ENCODE measurements at regions not wholly inside any gene's neighbourhood (a gene's known extent, or its start where the extent isn't known, plus 50 kb on each side); places are given as distances from the start of the nearest gene placed in this dataset.

DNA sequence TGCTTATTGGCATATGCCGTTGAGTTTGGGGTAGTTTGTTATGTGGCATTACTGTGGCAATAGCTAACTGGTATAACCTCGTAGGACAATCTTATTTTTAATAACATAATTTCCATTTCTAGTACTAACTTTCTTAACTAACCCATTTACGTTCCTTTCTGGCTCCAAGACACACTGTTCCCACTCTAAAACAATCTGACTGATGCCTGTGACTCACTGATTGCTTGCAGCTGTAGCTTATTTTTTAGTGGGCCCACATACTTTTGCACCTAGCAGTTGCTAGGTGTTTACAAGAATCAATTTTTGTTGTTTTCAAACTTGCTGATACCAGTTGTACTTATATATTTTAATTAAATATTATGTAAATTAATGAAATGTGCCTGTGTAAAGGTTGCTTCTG lies 52.2 kb downstream of the FAT3 start:
- peak; percentile 57 for DNase-seq

DNA sequence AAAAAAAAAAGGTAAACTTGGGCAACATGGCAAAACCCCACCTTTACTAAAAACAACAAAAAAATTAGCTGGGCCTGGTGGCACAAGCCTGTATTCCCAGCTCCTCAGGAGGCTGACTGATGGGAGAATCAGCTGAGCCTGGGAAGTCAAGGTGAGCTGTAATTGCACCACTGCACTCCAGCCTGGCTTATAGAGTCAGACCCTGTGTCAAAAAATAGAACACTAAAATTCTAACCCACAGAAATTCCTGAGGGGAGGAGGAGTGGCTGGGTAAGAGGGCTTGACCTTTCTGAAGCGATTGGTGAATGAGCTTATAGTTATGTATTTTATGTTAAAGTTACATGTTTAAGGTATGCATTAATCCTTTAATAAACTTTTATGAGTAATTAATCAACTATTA lies 53.3 kb downstream of the FAT3 start:
- peak; percentile 47 for DNase-seq

GRCh38 chr11:92278791-92279433 lies 54.3 kb downstream of the FAT3 start:
- DNase-seq, result no peak

DNA sequence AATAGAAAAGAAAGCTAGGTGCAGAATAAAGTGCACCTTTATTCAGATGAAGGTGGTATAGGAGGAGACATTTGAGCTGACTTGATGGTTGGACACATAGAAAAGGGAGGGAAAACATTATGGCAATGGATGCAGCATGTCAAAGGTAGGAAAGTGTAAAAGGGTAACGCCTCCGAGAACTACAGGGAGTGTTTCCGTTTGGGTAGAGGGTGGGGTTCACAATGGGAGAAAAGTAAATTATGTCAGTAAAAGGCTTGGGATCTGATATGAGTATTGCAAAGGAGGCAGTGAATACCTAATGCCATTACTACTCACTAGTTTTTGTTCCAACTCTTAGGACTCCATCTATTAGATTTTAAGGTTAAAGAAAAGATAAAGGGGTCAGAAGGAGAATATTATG lies 59.5 kb downstream of the FAT3 start:
- no peak for DNase-seq

DNA sequence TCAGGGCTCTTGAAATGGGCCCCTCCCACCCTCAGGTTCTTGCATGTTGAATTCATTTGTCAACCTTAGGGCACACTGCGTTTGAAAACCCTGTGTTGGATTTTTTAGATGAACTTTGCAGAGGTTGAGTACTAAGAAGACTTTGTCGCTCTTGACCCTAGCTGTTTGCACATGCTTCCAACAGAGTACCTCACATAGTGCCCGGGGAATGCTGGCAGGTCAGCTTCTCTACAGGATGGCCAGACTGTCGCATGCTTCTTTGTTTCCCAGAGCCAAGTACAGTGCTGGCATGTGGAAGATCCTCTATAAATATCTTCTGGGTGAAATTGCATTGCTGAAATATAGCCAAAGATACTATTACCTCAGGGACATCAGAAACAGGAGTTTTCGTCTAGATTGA lies 59.9 kb downstream of the FAT3 start:
- no peak for DNase-seq

- no peak for DNase-seq
Measured at GRCh38 chr11:92285776-92286175, 61.2 kb downstream of the FAT3 start.

- DNase-seq, result no peak
Measured at GRCh38 chr11:92286709-92287108, 62.1 kb downstream of the FAT3 start.

- peak; percentile 88 for DNase-seq
Measured at GRCh38 chr11:92295175-92296137, 70.8 kb downstream of the FAT3 start.

DNA sequence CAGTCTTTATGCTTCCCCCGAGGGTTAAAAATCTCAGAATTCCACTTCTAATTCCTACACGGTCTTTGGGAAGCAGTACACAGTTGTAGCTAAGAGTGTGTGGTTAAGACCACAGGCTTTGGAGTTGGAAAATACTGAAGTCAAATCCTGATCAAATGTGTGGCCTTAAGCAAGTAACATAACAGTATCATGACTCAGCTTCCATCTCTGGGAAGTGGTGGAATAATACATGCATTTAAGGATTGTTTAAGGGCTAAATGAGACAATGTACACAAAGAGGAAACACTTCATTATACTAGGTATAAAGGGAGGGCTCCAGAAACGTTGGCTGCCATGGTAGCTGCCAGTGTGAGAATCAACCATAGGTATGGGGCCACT lies 71.5 kb downstream of the FAT3 start:
- peak; percentile 93 for DNase-seq

DNA sequence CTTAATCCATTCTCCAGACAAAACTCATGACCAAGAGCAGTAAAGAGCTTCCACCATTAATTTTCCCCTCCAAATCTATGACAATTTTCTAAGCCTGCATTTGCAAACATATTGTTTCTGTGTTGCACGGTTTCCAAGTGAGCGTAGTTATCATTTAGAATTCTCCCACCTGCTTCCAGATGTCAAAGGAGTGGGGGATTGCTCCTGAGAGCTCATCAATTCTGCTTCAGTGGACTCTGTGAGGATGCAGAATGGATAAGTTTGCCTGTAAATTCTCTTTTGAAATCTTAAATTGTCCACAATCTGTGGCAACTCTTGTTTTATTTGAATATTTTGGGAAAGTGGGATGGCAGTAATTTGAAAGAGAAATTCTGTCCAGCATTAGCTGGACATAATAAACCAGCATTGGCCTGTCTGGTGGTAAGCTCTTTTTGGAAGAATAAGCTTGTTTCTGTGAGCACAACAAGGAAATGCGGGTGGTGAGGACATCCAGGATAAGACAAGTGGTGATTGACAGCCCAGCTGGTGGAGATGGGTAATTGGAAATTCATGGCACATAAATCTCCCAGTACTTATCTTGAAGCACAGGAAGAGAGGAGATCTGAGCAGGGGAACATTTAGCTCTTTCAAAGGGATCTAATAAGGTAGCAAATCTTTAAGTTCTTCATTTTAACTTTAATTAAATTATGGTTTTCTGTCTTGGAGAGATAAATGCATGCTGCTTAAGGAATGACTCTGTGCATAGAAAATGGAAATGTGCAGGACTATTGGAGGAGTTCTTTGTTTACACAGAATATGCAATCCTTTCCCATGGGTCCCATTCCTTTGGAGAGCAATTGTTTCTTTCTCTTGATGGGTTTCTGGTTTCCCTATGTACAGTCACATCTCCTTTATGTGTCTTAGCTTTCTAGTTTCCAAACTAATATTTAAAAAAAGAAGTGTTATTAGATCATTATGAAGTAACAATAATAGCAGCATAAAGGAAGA lies 73.2 kb downstream of the FAT3 start:
- DNase-seq, result peak; percentile 41

- no peak for DNase-seq
Measured at GRCh38 chr11:92300876-92301275, 76.3 kb downstream of the FAT3 start.

DNA sequence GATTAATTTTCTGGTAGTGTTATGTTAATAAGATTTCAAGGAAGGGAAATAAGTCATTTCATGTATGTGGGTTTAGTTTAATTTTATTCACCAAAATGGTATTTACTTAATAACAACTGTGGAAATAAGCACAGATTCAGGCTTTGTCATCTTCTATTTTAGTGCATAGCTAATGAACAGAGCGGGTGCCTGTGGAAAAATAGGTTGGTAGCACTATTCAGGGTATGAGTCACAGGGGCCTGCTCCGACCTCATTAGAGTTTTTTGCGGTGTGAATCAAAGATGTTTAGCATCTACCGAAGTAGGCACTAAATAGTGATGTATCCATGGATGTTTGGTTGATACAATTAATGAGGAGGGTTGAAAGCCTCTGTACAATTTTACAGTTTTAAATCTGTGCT lies 78.2 kb downstream of the FAT3 start:
- DNase-seq, result peak; percentile 55

DNA sequence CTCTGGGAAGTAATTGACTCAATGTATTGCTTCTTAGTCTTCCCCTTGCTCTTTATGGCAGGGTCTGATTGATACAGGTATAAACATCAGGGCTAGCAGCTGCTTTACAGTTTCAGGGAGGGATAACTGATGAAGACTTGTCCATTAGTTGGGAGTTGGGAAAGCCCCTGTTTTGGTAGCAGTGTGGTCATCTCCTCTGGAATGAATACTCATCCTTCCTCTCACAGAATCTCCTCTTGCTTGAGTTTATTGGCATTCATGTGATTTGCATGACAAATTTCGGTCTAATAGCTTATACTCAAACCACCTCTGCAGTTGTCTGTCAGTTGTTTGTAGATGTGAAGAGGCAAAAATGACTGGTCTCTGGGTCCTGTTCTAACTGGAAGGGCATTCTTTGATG lies 79.7 kb downstream of the FAT3 start:
- no peak for DNase-seq

GRCh38 chr11:92306966-92307510 lies 82.4 kb downstream of the FAT3 start:
- peak; percentile 57 for DNase-seq

DNA sequence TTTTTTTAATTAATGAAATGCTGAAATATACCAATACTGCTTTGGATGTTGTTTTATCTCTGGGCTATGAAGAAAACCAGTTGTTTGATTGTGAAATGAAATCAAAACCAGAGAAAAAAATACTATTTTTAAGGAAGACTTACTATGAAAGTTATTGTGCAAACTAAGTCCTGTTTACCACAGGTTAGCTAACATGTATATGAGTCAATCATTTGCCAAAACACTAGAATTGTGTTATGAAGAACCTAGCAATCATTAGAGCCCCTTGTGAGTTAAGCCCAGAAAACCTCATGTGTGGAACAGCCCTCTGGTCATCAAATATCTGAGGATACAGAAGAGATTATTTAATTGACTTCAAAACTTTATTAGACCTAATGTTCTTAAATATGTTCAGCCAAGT lies 83.7 kb downstream of the FAT3 start:
- no peak for DNase-seq

GRCh38 chr11:92311616-92312449 lies 87.2 kb downstream of the FAT3 start:
- DNase-seq, result no peak

GRCh38 chr11:92313784-92314183 lies 89.2 kb downstream of the FAT3 start:
- no peak for DNase-seq

DNA sequence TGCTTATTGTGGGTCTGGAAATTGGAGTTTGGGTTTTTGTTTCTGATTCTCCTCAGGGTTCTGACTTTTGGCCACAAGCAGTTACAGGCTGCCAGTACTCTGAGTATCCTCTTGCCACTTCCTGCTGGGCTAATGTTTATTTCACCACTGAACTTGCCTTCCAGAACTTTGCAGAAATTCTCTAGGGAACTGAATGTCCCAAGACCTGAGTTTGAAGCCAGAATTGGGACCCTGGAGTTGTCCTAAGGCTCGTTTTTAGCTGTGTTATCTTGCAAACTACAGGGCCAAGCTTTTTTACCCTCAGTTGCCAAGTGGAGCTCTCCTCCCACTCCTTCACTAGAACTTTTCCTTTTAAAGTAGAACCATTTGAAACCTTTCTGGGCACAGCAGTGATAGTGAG lies 89.9 kb downstream of the FAT3 start:
- DNase-seq, result no peak

DNA sequence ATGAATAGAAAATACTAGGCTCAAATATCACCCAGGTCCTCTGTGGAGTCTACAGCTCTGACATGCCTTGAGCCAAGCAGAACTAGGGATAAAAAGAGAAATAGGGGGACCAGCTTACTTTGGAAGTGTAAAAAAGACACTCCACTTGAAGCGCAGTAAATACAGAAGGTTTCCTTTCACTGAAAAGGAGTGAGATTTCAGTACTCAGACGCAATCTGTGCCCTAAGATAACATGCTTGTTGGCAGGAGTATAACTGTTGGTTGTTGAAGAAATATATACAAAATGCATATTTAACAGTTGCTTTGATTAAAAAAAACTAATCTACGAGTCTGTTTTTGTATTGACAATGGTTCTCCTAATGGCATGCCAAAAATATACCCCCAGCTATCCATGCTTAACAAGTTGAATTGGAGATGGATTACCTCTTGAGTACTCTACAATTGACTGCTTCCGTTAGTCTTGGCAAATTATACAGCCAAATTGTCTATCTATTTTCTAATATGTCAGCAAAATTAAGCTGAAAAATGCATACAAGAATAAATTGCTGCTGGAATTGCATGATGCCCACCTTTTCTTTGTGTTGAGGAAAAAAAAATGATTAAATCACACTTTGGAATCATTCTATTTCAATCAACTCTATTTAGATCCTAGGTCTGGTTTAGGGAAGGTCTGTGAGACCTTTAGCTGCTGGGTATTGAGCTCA lies 91.6 kb downstream of the FAT3 start:
- no peak for DNase-seq

- DNase-seq, result no peak
Measured at GRCh38 chr11:92317222-92317621, 92.6 kb downstream of the FAT3 start.

GRCh38 chr11:92317721-92318120 lies 93.1 kb downstream of the FAT3 start:
- DNase-seq, result no peak
